ENCODE measurements at regions not wholly inside any gene's neighbourhood (a gene's known extent, or its start where the extent isn't known, plus 50 kb on each side); places are given as distances from the start of the nearest gene placed in this dataset.
A peak's percentile ranks its signal among the peaks of the same experiment; 100 is the strongest.

GRCh38 chr10:62866941-62867340 lies 50.8 kb upstream of the EGR2 start:
- no peak for DNase-seq

GRCh38 chr10:62866451-62866850 lies 50.3 kb upstream of the EGR2 start:
- DNase-seq = peak; percentile 47
